Limb (tissue), 2 donors: ENCODE measurements at regions not wholly inside any gene's neighbourhood (a gene's known extent, or its start where the extent isn't known, plus 50 kb on each side); places are given as distances from the start of the nearest gene placed in this dataset.

Source experiments
- DNase-seq, 2 donors: peaks; one replicate each; pipeline ENCODE4 v3.0.0-alpha.2; 2016; ENCODE audit errors: extremely low spot score in 2 of 2

DNA sequence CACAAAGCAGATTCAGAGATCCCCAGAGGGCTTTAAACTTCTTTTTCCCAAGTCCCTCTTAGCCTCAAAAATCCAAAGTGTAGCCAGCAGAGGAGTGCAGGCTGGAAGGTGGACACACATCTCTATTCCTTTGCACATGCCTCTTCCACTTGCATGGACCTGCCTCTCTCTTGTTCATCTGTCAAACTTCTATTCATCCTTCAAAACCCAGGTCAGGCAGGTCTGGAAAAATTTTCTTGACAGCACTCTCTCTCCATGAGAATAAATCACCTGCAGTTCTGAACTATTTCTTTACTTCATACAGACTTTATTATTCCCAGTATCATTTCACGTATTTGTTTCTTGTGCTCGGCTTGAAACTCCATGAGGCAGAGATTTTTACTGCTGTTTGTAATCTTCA is 127.5 kb downstream of the SS18 start:
- no peak for DNase-seq

DNA sequence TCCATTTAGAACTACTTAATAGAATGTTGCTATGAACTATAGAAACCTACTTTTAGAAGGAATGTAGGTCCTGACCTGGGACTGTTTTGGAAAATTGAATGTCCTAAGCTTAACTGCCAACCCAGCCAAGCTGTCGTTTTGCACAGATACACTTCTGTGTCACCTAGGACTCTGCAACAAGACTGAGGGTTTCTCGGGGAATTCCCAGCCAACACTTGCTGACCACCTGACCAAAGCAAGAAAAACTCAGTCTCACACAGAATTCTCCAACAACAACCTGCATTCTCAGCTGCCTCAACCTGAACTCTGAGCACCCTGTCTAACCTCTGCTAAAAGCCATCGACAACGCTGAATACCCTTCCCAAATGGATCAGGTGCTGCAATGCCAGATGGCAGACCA is 128.2 kb downstream of the SS18 start:
- DNase-seq: no peak

DNA sequence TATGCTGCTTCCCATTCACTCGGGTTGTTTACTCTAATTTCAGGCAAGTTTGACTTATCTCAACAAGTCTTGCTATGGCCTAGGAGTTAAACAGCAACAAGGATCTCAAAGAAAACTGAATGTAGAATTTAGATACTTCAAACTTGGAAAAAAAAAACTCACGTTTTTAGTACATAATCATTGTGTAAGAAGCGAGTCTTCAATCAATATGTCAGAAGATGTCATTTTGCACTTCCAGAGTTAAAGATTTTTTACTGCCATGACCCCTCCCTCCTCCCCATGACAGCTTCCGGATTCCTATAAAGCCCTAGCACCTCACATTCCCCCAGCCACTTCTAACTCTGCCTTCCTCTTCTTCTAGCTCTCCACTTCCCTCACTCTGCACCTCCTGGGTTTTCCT is 133.4 kb downstream of the SS18 start:
- no peak for DNase-seq

DNA sequence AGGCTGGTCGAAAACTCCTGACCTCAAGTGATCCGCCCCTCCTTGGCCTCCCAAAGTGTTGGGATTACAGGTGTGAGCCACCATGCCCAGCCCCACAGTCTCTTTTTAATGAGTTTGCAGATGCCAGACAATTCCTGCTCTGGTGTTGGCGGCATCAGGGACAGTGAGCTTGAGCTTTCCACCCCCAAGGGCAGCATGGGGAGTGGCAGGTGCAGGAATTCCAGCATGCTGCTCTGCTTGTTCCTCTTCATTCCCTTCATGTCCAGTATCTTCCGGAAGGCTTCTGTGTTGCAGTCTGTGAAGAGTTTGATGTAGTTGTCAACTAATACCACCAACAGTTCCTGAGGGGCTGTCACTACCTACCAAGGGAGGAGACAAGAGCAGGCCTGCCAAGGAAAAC is 137.3 kb downstream of the SS18 start:
- no peak for DNase-seq

DNA sequence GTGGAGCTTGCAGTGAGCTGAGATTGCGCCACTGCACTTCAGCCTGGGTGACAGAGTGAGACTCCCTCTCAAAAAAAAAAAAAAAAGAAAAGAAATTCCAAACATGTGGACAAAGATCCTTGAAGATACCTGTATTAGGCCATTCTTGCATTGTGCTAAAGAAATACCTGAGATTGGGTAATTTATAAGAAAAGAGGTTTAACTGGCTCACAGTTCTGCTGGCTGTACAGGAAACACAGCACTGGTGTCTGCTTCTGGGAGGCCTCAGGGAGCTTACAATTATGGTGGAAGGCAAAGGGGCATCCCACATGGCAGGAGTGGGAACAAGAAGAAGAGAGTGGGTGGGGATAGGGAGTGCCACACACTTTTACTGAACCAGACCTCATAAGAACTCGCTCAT is 140.1 kb downstream of the SS18 start:
- no peak for DNase-seq

DNA sequence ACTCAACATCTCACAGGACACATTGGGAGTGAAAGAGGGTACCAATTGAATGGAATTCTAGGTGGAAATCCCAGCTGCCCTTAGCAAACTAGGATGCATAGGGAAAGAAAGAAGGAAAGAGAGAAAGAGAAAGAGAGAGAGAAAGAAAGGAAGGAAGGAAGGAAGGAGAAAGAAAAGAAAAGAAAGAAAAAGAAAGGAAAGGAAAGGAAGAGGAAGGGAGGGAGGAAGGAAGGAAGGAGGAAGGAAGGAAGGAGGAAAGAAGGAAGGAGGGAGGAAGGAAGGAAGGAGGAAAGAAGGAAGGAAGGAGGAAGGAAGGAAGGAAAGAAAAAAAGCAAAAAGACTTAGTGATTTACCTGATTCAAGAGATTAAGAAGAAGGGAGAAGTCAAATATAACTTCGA is 143.9 kb downstream of the SS18 start:
- DNase-seq: no peak

DNA sequence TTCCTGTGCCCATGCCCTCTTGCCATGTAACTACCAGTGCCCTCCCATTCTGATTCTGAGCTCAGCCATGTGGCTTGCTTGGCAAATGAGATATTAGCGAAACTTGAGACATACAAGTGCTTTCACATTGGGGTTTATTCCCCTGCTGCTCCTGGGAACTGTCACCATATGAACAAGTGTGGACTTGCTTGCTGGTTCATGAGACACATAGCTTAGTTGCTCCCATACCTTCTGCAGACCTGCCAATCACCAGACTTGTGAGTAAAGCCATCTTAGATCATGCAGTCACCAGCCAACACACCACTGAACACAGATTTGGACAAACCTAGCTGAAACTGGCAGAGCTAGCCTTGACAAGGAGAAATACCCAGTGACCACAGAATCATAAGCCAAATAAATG is 155.1 kb downstream of the SS18 start:
- no peak for DNase-seq

DNA sequence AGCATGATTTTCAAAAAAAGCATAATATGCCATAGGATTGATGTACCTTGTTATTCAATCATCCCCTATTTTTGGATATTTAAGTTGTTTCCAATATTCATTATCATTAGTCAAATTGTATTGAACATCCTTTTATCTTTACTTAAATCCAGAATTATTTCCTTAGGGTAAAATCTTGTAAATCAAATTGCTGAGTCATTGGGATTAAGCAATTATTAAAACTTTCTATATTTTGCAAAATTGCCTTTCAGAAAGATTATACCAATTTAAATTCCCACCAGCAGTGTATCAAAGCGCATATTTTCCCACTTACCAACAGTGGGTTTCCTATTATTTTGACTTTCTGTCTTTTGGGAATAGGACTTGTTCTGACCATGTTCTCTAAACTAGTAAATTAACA is 159.3 kb downstream of the SS18 start:
- no peak for DNase-seq

DNA sequence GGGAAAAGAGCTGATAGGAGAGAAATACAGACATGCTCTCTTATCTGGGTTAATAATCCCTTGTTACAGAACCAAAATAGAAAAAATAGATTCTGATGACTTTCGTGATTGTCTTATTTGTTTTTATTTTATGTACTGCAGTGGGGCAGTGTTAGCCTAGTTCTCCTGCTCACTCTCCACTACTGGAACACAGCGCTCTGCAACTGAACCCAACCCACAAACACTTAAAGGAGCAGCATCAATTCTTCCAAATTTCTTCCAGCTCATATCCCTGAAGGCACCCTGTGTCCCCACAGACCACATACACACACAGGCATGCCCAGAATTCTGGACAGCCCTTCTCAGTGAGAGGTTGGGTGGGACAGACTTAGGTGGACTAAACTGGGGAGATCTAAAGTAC is 160.6 kb downstream of the SS18 start:
- DNase-seq: no peak

DNA sequence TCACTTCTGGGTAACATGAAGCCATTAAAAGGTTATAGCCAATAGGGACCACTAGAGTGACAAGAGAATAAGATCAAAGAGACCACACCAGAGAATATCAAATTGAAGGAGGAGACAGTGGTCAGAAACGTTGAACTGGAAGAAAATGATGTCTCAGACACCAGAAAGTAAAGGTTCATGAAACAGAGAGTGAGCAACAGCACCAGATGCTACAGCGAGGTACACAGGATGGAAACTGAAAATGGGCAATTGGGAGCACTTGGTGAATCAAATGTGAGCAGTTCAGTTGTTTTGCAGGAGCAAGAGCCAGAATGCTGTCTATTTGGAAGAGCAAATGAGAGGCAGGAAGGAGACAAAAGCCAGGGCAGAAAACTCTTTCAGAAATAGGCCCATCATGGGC is 162.6 kb downstream of the SS18 start:
- no peak for DNase-seq

DNA sequence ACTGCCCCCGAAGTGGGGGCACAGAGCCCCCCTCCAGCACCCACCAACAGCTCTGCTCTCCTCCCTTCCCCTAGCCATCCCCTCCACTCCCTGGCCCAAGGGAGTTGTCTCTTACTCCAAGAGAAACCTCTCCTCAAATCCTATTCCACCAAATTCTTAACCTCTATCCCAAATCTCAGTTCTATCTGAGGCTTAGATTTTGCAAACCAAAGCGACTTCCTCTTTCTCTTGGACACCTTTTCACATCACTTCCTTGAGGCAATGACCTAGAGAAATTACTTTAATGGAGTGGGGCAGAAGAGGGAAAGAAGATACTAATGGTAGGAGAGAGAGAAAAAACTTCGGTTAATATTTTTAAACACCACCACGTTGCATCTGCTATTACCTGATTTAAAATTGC is 167.2 kb downstream of the SS18 start:
- no peak for DNase-seq

DNA sequence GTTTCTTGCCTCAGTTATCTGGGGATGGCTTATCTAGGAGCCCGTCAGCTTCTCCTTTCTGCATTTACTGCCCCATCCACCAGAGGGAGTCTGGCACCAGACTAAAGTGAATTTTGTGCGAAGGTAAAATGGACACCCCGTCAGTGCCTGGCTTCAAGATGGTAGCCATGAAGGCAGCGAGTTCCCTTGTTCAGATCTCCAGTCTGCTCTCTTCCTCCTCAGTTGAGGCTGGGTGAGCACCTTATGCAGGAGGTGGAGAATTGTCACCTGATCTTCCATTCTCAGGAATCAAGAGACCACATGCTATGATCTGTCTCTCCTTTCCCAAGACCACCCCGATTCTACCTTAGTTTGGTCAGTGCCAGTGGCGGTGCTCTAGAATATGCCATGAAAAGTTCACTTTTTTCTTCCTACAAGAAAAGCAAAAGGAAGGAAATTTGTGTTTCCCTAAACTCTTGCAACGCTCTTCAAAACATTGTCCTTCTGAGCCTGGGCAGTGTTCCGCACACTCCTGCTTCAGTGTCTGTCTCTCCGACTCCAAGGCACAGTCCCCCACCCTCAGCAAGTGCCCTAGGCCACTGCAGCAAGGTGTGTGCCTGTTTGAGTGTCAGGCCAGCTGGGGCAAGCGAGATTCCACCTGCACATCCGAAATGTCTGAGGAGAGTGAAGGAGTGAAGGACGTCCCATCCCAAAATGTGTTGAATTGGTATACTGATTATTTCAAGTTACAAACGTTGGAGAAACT is 168.6 kb downstream of the SS18 start:
- DNase-seq: no peak

DNA sequence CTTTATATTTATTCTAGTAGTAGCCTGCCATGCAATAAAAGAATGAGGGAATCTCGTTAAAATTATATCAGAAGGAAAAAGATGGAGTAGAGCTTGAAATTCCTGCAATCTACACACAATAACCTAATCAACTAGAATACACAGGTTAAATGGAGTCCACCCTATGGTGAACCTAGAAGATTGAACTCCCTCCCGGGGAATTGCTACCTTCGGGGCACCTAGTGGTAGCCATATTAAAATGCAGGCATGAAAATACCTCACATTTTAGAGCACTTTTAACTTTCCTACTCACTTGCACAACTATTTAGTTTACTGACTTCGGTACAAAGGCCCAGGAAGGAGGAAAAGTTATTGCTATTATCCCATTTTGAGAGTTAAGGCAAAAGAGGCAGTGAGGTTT is 174.5 kb downstream of the SS18 start:
- no peak for DNase-seq

DNA sequence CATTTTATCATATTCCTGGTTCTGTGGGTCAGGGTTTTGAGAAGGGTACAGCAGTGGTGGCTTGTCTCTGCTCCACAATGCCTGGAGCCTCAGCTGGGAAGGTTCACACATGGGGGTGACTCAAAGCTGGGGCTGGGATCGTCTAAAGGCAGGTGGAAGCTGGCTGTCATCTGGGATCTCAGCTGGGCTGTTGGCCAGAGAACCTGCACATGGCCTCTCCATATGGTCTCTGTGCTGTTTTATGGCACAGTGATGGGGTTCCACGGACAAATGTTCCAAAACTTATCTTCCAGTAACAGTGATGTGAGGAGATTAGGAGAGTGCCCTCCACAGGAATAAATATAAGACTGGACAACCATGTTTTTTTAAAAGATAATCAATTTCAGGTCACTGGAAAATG is 191.4 kb downstream of the SS18 start:
- no peak for DNase-seq

DNA sequence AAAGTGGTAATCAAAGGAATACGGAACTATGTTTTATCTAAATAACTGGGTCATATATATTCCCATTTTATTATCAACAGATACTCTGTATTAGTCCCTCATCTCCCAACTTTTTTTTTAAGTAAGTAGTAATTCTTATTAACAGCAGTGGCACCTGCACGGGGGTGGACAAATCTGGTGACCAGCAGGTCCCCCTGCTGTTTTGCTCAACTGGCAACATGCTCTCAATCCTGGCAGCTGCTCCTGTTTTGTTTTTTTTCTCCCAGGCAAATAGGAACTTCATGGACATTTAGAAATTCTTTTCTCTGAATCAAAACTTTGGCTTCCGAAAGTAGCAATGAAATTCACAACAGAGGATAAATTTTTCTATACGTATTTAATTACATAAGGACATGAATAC is 193.5 kb downstream of the SS18 start:
- no peak for DNase-seq

DNA sequence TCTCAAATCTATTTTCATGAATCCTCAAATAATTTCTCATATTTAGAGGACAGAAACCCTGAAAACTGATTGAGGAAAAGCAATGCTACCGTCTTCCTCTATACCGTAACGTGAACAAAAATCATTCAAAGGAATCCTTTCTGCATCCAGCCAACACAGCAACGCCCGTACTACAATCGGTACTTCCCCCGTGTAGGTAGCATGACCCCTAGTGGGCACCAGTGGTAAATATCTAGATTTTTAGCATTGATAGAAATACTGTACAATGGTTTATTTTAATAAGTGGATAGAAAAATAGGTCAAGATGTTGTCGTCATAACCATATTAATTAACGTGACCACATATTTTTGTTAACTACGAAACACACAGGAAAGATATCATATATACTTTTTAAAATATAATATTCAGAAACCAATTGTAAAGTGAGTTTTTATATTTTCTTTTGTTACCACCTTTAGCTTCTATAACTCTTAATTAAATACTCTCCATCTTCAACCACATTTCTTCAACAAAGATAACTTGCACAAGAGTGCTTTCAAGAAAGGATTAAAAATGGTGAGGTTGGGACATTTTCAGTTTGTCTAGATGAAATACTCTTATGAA is 194.1 kb downstream of the SS18 start:
- peak in 1 of 2 donors; percentile 62 for DNase-seq

DNA sequence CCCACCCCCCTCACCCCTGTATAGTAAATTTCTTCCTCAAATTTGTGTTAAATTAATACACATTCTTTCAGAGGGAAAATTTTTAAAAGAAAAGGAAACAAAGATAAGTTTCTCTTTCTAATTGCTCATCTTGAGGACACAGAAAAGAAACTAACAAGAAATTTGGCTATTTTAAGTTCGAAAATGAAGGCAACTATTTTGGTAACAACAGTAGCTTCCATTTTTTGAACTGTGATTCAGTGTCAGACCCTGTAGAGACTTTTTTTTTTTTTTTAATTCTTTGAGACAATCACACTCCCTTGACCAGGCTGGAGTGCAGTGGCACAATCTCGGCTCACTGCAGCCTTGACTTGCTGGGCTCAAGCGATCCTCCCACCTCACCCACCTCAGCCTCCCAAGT is 194.9 kb downstream of the SS18 start:
- DNase-seq: no peak

DNA sequence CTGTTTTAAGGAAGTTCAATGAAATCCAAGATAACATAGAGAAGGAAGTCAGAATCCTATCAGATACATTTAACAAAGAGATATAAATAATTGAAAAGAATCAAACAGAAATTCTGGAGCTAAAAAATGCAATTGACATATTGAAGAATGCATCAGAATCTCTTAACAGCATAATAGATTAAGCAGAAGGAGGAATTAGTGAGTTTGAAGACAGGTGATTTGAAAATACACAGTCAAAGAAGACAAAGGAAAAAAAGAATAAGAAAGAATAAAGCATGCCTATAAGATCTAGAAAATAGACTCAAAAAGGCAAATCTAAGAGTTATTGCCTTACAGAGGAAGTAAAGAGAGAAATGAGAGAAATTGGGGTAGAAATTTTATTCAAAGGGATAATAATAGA is 204.1 kb downstream of the SS18 start:
- no peak for DNase-seq

DNA sequence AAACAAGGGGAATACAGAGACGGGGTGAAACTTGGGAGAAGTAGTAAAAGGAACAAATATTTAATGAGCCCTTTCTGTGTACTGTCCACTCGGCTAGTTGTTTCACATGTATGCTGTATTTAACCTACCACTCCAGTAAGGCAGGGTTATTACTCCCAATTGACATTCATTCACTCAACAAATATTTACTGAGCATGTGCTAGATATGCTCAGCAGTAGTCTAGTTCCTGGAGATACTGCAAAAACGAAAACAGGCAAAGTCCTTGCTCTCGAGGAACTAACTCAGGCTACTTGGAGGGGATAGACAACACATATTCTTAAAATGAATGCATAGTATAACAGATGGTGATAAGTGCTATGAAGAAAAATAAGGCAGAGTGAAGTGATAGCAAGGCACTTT is 207.3 kb downstream of the SS18 start:
- no peak for DNase-seq

DNA sequence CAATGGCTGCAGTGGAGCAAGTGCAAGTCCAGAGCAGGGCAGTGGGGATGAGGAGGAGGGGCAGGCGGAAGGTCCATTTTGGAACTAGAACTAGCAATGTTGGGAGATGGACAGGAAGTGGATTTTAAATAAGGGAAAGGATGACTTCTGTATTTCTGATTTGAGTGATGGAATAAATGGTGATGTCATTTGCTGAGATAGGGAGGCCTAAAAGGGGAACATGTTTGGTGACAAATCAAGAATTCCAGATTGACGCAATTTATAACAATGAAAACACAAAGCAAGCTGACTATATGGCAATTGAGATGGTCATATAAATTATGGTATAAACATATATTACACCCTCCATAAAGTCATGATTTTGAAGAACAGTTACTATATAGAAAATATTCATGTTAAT is 209.3 kb downstream of the SS18 start:
- DNase-seq: no peak

DNA sequence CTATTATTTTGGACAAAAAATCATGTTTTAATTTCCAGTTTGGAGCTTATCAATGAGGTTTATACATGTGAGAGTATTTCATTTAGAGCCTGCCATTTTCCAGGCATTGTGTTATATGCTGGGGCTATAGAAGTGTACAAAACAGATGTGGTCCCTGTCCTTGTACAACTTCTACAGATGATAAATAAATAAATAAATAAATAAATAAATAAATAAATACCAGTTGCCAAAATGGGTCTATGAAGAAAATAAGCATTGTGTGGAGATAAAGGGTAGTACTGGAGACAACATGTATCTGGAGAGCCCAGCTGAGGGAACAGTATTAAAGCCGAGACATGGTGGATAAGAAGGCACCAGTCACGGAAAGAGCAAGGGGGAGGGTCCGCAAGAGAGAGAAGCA is 210.0 kb downstream of the SS18 start:
- no peak for DNase-seq

DNA sequence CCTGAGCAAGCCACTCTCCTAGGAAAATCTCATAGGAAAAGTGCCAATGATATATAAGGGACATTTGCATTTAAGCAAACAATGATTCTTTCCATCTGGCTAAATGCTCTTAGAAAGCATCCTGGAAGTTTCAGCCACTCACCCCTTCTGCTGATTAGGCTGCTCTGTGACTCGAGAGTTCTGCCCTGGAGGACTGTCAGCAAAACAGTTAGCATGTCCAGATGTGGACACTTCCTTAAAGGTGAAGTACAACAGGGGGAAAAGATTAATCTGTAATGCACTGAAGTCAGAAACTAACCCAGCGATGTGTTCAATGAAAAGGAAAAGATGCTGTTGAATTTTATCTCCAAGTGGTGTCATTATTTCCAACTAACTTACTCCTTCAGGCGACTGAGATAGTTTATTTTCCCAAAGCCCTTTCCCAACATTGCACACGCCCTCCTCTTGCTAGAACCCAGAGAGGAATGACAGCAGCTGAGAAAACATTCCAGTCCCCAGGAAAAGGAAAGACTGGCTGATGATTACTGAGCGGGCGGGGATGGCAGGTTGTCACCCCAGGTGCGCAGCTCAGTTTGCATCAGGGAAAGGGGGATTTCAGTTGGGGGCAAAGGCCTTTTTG is 214.0 kb downstream of the SS18 start:
- peak in 1 of 2 donors; percentile 45 for DNase-seq

DNA sequence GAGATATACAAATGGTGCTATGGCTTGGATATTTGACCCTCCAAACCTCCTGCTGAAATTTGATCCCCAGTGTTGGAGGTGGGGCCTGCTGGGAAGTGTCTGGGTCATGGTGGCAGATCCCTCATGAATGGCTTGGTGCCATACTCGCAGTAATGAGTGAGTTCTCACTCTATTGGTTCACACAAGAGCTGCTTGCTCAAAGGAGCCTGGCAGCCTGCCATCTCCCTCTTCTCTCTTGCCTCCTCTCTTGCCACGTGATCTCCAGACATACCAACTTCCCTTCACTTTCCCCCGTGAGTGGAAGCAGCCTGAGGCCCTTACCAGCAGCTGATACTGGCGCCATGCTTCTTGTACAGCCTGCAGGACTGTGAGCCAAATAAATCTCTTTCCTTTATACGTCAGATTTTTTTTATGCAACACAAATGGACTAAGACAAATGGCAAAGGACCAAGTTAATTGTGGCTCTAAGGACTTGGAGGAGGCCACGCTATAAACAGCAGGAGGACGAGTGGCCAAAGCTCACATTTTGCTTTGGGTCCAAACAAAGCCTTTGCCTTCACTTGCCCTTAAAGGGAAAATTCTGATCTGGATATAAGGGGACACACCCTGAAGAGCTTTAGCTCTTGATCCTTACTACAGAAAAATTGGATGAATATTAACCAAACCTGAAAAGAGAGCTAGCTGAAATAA is 214.7 kb downstream of the SS18 start:
- DNase-seq: no peak
